Stimulated activated naive CD8-positive, alpha-beta T cell treated with anti-CD3 and anti-CD28 coated beads, Interleukin-15, Interleukin-2, amounts not matched to agents 100 ng/mL and 50 ng/mL, for 24 hours (primary cell): ENCODE measurements at regions not wholly inside any gene's neighbourhood (a gene's known extent, or its start where the extent isn't known, plus 50 kb on each side); places are given as distances from the start of the nearest gene placed in this dataset.

Experiments
- H3K27ac Mint-ChIP-seq: one replicate; pipeline ENCODE4 v1.8.0; 2021; ENCODE audit warnings: mild to moderate bottlenecking, mixed read lengths
- H3K27me3 Mint-ChIP-seq: one replicate; pipeline ENCODE4 v1.8.0; 2021; ENCODE audit warnings: mixed read lengths
- H3K36me3 Mint-ChIP-seq: one replicate; pipeline ENCODE4 v1.8.0; 2021; ENCODE audit warnings: low read depth, mixed read lengths
- H3K4me1 Mint-ChIP-seq: one replicate; pipeline ENCODE4 v1.8.0; 2021; ENCODE audit warnings: low read depth, mixed read lengths
- H3K4me3 Mint-ChIP-seq: one replicate; pipeline ENCODE4 v1.8.0; 2021; ENCODE audit warnings: mild to moderate bottlenecking, mixed read lengths
- H3K9me3 Mint-ChIP-seq: one replicate; pipeline ENCODE4 v1.8.0; 2021; ENCODE audit warnings: mixed read lengths

DNA sequence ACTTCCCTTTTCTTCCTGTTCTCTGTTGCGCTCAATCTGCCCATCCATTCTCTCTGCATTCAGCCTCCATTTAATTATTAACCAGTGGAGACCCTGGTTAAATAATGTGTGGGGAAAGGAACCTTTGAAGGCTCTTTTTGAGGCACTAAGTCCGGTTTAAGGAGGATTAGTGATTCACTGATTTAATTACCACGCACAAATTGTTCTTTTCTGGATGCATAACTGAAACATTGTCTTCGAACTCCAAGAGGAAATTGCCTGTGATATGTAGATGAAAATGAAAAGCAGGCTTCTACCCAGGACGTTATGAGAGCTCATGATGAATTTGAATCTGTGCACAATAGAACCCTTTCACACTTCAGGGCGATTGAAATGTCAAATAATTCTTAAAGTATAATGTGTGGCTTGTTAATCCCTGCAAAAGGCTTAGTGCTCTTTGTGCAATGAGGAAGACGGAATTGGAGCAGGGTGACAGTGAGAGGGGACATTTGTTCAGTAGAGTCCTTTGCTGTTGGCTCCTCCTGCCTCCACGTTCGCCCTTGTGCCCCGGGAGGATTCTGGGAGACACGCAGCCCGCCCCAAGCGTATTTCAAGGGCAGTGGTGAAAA is 51.1 kb upstream of the ZNF236 start:
- Mint-ChIP-seq H3K36me3 (no peaks in the 10 kb centered on the region), H3K9me3 (peaks cover 15% of the 10 kb centered on the region), H3K4me1 (no peaks in the 10 kb centered on the region), H3K27ac (no peak overlapping the region), H3K27me3 (peaks cover 19% of the 10 kb centered on the region), H3K4me3 (no peak overlapping the region)

DNA sequence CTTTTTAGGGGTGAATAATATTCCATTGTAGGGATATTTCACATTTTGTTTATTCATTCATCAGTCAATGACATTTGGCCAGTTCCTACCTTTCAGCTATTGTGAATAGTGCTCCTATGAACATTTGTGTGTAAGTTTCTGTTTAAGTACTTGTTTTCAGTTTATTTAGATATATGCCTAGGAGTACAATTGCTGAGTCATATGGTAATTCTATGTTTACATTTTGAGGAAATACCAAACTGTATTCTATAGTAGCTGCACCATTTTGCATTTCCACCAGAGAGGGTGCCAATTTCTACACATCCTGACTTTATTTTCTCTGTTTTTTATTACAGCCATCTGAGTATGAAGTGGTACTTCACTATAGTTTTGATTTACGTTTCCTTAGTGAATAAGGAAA is 54.4 kb upstream of the ZNF236 start:
- Mint-ChIP-seq H3K4me1 (peaks cover 9% of the 10 kb centered on the region), H3K9me3 (peaks cover 15% of the 10 kb centered on the region), H3K27ac (no peak overlapping the region), H3K4me3 (no peak overlapping the region), H3K27me3 (peaks cover 16% of the 10 kb centered on the region), H3K36me3 (no peaks in the 10 kb centered on the region)

DNA sequence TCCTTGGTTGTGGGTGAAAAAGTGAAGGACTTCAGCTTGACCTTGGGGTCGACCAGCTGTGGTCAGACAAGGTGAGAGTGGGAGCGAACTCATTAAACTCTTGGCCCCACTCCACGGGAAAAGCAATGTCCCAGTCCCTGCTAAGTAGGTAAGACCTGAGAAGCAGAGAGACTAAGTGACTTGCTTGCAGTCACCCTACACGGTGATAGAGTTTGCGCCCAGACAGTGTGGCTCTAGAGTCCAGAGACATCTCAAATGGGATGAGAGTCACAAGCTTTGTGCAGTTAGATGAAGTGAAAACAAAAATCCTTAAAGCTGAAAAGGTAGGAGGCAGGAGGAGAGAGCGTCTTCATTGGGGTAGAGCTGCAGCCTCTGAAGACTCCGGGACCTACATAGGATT is 55.9 kb upstream of the ZNF236 start:
- H3K27me3 Mint-ChIP-seq: peaks cover 7% of the 10 kb centered on the region

DNA sequence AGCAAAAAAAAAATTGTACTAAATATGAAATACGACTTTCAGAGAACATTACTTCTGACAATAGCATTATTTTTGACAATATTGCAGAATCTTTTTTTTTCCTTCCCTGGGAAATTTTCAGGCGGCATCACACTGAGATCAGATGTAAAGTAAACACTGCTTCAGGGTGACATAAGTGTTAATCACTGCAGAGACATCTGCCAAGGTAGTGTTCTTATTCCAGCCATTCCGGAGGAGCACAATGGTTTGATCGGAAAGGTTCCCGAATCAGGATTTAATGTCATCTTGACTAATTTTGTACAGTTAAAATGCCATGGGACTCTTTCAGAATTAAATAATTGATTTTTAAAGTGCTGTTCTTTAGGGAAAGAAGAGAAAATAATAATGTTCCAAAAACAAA is 56.7 kb upstream of the ZNF236 start:
- Mint-ChIP-seq H3K27ac (no peak overlapping the region), H3K4me1 (peaks cover 19% of the 10 kb centered on the region), H3K36me3 (no peaks in the 10 kb centered on the region), H3K27me3 (peaks cover 3% of the 10 kb centered on the region), H3K4me3 (no peak overlapping the region), H3K9me3 (peaks cover 15% of the 10 kb centered on the region)

More for the DNA sequence above, 55.9 kb upstream of the ZNF236 start:
- Mint-ChIP-seq H3K9me3 (peaks cover 15% of the 10 kb centered on the region), H3K4me3 (no peak overlapping the region), H3K27ac (no peak overlapping the region), H3K4me1 (peaks cover 16% of the 10 kb centered on the region), H3K36me3 (no peaks in the 10 kb centered on the region)

DNA sequence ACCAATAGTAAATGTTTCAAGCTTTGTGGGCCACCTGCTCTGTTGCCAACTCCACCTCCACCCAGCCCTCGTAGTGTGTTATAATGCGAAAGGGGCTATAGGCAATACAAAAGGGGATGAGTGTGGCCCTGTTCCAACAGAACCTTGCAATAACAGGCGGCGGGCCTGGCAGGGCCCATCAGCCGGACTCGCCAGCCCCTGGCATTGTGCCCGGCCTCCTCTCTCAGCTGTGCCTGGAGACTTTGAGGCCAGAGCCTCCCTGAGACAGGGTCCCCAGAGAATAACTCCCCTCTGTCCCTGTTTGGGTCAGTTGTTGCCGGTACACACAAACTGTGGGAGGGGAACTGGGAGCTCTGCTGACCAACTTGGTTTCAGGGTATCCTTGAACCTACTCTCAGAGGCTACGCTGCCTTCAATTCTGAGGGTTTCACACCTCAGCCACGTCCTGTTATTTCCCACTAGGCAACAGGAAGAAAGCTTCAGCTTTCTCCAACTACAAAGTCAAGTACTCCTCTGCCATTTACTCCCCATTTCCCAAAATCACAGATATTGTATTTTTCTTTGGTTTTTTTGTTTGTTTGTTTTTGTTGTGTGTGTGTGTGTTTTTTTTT is 58.0 kb upstream of the ZNF236 start:
- no peak overlapping the region for H3K27ac Mint-ChIP-seq
- H3K27me3 Mint-ChIP-seq: peaks cover 3% of the 10 kb centered on the region
- no peak overlapping the region for H3K4me3 Mint-ChIP-seq
- H3K36me3 Mint-ChIP-seq: no peaks in the 10 kb centered on the region
- H3K9me3 Mint-ChIP-seq: peaks cover 15% of the 10 kb centered on the region
- H3K4me1 Mint-ChIP-seq: peaks cover 19% of the 10 kb centered on the region

DNA sequence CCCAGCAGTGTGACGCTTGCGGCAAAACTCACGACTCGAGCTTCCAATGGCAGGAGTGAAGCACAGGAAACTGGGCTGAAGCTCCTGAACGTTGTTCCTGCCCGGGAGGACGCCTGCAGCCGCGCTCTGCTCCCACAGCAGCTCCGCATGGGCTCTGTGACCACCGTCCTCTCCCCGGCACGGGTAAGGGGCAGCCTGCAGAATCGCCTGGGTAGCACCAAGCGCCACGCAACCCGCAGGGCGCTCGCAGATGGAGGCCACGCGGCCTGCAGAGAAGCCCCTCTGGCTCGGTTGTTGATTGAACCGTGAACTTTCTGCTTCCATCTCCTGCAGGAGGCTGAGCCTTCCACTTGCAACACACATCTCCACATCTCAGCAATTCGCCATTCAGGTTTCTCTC is 63.3 kb upstream of the ZNF236 start:
- Mint-ChIP-seq H3K9me3 (no peaks in the 10 kb centered on the region), H3K27ac (no peak overlapping the region), H3K4me1 (peaks cover 10% of the 10 kb centered on the region), H3K27me3 (no peaks in the 10 kb centered on the region), H3K36me3 (no peaks in the 10 kb centered on the region), H3K4me3 (no peak overlapping the region)

DNA sequence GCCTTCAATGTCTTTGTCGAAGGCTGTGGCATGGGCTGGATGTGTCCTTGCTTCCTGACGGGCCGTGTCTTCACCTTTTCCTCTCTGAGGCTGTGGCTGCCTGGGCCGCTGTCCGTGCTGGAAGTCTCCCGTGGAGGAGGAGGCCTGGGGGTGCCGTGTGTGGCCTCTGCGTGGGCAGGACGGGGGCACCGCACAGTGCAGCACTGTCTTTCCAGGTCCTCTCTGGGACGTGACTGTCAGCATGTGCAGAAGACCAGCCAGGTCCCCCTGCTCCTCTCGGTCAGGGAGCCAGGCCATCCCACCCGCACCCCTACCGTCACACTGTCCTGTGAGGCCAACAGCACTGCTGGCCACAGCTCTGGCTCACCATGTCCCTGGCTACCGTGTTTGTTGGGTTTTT is 64.4 kb upstream of the ZNF236 start:
- H3K27ac Mint-ChIP-seq: no peak overlapping the region
- no peaks in the 10 kb centered on the region for H3K36me3 Mint-ChIP-seq
- no peaks in the 10 kb centered on the region for H3K9me3 Mint-ChIP-seq
- no peak overlapping the region for H3K4me3 Mint-ChIP-seq
- H3K4me1 Mint-ChIP-seq: peaks cover 10% of the 10 kb centered on the region
- no peaks in the 10 kb centered on the region for H3K27me3 Mint-ChIP-seq

DNA sequence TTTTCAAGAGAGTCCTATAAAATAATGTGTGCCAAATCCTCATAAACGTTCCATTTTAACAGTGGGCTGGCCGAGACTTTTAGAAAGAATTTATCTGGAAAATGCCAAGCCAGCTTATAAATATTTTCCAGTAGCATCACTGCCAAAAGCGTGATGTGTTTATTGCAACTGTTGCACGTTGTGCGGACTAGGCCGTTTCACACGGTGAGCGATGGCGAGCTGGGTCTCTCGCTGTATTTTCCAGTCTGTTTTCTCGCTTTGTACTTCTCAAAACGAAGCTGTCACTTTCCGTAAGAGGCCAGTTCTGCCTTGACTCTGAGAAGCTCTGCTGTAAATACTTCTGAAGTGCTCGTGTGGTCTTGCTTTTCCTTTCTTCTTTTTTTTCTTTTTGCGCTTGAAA is 65.0 kb upstream of the ZNF236 start:
- H3K27ac Mint-ChIP-seq: no peak overlapping the region
- peaks cover 10% of the 10 kb centered on the region for H3K4me1 Mint-ChIP-seq
- H3K4me3 Mint-ChIP-seq: no peak overlapping the region
- peaks cover under 1% of the 10 kb centered on the region for H3K9me3 Mint-ChIP-seq
- H3K36me3 Mint-ChIP-seq: no peaks in the 10 kb centered on the region
- H3K27me3 Mint-ChIP-seq: no peaks in the 10 kb centered on the region

DNA sequence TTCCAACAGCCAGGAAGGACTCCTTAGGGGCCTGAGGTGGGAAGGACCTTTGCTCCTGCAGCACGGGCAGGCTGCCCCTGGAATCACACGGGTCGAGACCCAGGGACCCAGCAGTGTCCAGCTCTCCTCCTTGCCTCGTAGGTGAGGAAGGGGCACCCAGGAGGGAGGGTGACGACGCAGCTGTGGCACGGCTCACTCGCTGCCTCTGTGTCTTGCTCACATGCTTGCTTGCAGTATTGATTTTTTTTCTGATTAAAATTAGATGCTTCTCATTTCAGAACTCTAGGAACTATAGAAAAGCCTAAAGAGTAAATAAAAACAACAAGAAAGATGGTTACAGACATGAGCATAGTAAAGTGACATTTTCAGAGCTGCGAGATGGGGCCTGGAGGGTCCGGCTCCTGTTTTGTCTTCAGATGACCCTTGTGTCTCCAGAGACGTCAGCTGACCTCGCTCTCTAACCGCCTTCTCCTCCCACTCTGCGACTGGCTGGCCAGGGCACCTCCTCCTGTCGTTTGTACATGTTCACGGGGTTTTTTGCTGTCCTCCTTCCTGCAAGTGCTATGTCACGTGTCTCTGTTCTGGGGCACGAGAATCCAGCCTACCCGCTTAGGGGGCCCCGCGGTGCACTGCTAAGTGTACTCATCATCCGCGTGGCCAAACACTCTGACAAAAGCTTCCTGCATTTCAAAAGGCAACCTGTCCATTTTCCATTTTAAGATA is 65.7 kb upstream of the ZNF236 start:
- H3K27me3 Mint-ChIP-seq: no peaks in the 10 kb centered on the region
- peaks cover 4% of the 10 kb centered on the region for H3K9me3 Mint-ChIP-seq
- no peaks in the 10 kb centered on the region for H3K36me3 Mint-ChIP-seq
- H3K27ac Mint-ChIP-seq: no peak overlapping the region
- H3K4me3 Mint-ChIP-seq: no peak overlapping the region
- H3K4me1 Mint-ChIP-seq: peaks cover 6% of the 10 kb centered on the region

DNA sequence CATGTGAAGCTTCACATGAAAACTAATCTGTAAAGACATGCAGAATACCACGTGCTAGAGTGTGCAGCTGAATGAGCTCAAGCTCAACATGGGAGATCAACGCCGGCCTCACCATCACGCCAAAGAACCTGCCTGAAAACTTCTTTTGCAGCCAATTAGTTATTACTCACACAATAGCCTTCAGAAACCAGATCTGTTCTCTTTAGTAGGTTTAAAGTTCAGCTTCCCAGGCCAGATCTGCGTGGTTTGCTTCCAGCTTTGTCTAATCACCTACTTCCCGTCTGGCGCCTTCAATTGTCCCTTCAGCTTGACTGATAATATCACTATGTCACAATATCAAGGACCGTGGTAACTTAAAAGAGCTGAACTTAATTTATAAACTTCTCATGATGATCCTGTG is 68.0 kb upstream of the ZNF236 start:
- Mint-ChIP-seq H3K4me3 (no peak overlapping the region), H3K27ac (no peak overlapping the region)

DNA sequence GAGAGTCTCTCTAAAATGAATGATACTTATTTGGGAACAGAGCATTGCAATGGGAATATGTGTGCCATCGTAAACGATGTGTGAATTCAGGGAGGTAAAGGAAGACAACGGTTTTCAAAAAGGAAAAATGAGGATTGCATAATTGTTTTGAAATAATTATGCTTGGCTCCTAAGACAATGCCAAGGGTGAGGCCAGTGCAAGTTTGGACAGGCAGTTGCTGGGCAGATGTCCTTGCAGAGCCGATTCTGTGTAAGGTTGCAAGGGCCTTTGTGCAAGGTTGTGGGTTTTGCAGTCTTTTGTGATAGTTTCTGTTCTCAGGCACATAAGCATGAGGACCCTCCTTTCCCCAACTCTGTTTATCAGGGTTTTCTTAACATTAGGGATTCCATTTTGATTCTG is 70.0 kb upstream of the ZNF236 start:
- Mint-ChIP-seq H3K4me3 (no peak overlapping the region), H3K9me3 (peaks cover 10% of the 10 kb centered on the region), H3K27ac (no peak overlapping the region), H3K36me3 (peaks cover 10% of the 10 kb centered on the region), H3K4me1 (no peaks in the 10 kb centered on the region), H3K27me3 (no peaks in the 10 kb centered on the region)

More for the DNA sequence above, 68.0 kb upstream of the ZNF236 start:
- Mint-ChIP-seq H3K4me1 (no peaks in the 10 kb centered on the region), H3K27me3 (no peaks in the 10 kb centered on the region), H3K36me3 (no peaks in the 10 kb centered on the region), H3K9me3 (peaks cover 4% of the 10 kb centered on the region)

DNA sequence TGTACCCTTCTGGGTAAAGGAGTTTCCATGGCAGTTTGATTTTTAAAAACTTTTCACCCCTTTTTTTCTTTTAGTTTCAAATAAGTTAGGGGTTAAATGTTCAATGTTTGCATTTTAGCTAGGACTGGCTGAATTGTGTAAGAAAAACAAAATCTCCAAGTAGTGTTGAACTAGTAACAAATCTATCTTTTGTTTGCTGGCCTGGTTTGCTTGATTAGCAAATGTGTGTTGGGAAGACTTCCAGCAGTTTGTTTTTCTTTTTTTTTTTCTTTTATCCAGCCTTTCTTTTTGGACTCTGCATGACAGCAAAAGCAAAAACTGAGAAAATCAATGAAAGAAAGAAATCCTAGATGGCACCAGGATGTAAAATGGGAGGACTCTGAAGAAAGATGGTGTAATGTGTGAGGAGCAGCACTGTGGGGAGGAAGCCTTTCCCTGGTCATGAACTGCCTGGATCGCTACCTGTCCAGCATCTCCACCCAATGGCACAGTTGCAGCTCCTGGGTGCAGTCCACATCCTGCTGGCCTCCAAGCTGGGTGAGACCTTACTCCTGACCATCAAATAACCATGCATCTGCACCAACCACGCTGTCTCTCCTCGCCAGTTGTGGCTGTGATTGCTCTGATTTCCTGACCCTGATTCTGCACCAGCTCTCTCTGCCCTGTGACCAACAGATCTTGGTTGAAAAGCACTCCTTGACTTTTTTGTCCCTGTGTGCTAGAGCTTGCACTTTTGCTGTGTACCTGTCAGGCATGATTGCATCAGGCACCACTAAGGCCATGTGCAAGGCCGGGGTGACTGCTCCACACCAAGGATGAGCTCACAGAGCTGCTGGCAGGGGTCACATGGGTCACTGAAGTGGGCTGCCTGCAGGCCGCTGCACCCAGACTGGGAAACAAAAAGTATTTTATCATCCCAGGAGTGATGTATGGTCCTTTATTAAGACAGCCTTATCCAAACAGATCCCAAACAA is 71.2 kb upstream of the ZNF236 start:
- Mint-ChIP-seq H3K27ac (no peak overlapping the region), H3K36me3 (peaks cover 10% of the 10 kb centered on the region), H3K4me3 (no peak overlapping the region), H3K4me1 (no peaks in the 10 kb centered on the region), H3K27me3 (peaks cover 6% of the 10 kb centered on the region), H3K9me3 (peaks cover 10% of the 10 kb centered on the region)

DNA sequence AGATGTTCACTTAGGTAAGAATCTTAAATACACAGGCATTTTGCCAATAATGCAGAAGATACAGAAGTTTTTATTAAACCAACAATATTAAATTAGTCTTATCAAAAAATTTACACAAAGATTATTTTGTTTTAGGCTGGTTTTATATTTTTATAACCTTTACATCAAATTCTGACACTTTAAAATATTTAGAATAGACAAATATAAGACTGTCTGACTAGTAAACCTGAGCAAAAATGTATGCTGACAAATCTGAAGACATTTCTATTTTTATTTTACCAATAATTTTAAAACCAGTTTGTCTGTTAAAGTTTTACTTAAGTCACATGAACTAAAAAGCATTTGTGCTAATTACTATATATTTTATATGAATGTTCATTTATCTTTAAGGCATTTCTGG is 72.1 kb upstream of the ZNF236 start:
- Mint-ChIP-seq H3K27ac (no peak overlapping the region), H3K9me3 (peaks cover 10% of the 10 kb centered on the region), H3K4me1 (no peaks in the 10 kb centered on the region), H3K27me3 (peaks cover 9% of the 10 kb centered on the region), H3K4me3 (no peak overlapping the region), H3K36me3 (peaks cover 10% of the 10 kb centered on the region)

DNA sequence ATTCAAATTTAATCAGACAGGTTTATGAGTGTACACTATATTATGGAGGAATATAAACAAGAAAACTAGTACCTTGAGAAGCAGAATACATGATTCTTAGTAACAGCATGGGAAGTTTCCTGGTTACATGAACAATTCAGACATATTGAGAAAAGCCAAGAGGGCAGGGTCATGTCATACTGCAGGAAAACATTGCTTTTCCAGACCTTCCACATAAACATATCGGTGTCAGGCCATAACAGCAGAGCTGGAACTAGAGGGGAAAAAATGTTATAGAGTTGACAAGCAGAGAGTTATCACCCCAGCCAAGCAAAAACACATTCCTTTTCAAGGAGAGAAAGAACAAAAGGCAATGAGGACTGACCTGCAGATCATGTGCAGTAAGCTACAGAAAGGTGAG is 74.7 kb upstream of the ZNF236 start:
- no peaks in the 10 kb centered on the region for H3K4me1 Mint-ChIP-seq
- peaks cover 12% of the 10 kb centered on the region for H3K27me3 Mint-ChIP-seq
- H3K36me3 Mint-ChIP-seq: peaks cover 10% of the 10 kb centered on the region
- H3K9me3 Mint-ChIP-seq: peaks cover 10% of the 10 kb centered on the region
- no peak overlapping the region for H3K4me3 Mint-ChIP-seq
- H3K27ac Mint-ChIP-seq: no peak overlapping the region

DNA sequence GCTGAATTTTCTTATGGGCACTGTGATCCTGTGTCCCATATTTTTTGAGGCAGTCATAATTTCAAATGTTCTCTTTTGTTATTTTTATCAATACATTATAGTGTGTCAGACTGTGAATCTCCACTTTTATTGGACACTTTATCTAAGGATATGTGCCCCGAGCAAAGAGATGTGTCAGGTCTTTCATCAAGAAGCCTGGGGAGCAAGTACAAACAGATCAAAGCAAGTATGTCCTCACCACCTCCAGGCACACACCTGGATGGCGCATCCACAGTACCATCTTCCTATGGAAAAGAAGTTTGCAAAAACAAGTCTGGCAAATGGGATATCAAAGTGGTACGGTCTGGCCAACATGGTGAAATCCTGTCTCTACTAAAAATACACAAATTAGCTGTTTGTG is 81.0 kb upstream of the ZNF236 start:
- H3K4me1 Mint-ChIP-seq: peaks cover 15% of the 10 kb centered on the region
- no peaks in the 10 kb centered on the region for H3K36me3 Mint-ChIP-seq
- H3K27ac Mint-ChIP-seq: no peak overlapping the region
- H3K9me3 Mint-ChIP-seq: no peaks in the 10 kb centered on the region
- peaks cover 23% of the 10 kb centered on the region for H3K27me3 Mint-ChIP-seq
- no peak overlapping the region for H3K4me3 Mint-ChIP-seq
